AG09319 (cell line): ENCODE measurements at regions not wholly inside any gene's neighbourhood (a gene's known extent, or its start where the extent isn't known, plus 50 kb on each side); places are given as distances from the start of the nearest gene placed in this dataset.

ENCODE experiments used
- DNase-seq: peaks from one replicate; pipeline ENCODE4 v3.0.0-alpha.2; 2010; ENCODE audit warnings: low read depth; ENCODE audit errors: extremely low read depth
- TF ChIP-seq, protein P1 (sequence below): IDR thresholded peaks from 2 replicates; pipeline ENCODE4 v1.5.1; 2011; ENCODE audit warnings: low read depth, mild to moderate bottlenecking, inconsistent platforms, low read length, moderate library complexity

DNA sequence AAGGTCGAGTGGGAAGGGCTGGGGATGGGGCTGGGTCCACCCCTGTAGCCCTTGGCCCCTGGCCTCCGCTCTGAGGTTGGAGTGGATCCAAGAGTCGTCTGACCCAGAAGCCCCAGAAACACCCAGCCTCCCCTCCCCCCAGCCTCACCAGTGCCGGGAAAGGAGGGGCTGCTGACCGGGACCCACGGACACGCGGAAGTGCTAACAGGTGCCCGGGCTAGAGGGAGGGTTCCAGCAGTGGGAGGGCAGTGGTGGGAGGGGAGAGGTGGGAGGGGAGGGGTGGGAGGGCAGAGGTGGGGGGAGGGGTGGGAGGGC is 131.8 kb upstream of the NKX1-1 start:
- no peak for DNase-seq
- TF ChIP-seq, protein P1, sequence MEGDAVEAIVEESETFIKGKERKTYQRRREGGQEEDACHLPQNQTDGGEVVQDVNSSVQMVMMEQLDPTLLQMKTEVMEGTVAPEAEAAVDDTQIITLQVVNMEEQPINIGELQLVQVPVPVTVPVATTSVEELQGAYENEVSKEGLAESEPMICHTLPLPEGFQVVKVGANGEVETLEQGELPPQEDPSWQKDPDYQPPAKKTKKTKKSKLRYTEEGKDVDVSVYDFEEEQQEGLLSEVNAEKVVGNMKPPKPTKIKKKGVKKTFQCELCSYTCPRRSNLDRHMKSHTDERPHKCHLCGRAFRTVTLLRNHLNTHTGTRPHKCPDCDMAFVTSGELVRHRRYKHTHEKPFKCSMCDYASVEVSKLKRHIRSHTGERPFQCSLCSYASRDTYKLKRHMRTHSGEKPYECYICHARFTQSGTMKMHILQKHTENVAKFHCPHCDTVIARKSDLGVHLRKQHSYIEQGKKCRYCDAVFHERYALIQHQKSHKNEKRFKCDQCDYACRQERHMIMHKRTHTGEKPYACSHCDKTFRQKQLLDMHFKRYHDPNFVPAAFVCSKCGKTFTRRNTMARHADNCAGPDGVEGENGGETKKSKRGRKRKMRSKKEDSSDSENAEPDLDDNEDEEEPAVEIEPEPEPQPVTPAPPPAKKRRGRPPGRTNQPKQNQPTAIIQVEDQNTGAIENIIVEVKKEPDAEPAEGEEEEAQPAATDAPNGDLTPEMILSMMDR, result no peak

DNA sequence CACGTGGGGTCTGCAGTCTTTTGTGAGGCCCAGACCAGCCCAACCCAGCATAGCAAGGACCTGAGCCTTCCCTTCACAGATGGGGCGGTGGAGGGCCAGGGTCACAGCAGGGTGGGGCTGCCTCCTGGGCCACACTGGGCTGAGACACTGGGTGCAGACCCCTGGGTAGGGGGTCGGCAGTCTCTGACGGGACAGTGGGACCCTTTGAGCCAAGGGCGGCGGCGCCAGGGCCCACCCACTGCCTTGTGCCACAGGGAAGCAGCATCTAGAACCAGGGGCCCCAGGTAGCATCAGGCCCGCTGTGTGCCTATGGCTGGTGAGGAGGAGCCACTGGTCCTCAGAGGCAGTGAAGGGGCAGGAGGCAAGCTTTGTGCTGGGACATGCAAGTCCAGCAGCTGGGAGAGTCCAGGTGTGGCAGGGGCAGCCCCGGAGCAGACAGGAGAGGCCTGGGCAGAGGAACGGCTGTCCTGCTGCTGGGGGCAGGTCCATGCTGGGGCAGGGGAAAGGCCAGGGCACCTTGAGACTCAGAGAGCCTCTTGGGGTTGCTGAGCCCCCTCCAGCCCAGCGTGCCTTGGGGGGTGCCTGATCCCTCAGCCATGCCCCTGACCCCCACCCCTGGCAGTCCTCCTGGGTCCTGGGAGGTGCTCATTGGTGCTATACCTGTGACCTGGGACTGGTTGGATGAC is 131.3 kb upstream of the NKX1-1 start:
- TF ChIP-seq, protein P1, result no peak
- DNase-seq, result no peak

DNA sequence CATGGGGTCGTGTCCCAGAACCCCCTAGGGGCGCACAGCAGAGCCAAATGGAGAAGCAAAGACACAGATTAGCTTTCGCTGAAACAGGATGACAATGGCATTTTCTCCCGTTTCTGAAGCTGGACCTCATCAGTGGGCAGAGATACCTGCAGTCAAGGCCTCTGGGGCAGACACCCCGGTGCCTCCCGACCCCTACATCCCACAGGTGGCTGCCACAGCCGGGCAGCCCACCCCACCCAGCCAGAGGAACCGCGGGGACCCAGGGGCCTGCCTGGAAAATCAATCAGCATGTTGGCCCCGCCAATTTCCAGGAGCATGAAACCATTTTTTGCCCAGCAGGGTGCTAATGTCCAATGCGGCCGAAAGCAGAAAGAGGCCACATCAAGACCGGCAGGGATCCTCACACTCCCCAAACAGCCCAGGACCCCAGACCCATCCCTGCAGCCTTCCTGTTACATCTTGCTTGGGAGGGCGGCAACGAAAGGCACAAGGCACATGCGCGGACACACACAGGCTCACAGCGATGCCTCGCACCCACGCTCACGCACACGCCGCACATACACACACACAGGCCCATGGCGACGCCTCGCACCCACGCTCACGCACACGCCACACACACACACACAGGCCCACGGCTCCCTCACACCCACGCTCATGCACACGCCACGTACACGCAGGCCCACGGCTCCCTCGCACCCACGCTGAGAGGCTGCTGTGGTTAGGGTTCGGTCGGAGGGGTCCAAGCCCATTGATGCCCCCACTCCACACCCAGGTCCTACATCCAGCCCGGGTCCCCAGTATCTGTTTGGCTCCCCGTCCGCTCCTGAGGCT is 130.6 kb upstream of the NKX1-1 start:
- no peak for DNase-seq
- TF ChIP-seq, protein P1, result no peak

DNA sequence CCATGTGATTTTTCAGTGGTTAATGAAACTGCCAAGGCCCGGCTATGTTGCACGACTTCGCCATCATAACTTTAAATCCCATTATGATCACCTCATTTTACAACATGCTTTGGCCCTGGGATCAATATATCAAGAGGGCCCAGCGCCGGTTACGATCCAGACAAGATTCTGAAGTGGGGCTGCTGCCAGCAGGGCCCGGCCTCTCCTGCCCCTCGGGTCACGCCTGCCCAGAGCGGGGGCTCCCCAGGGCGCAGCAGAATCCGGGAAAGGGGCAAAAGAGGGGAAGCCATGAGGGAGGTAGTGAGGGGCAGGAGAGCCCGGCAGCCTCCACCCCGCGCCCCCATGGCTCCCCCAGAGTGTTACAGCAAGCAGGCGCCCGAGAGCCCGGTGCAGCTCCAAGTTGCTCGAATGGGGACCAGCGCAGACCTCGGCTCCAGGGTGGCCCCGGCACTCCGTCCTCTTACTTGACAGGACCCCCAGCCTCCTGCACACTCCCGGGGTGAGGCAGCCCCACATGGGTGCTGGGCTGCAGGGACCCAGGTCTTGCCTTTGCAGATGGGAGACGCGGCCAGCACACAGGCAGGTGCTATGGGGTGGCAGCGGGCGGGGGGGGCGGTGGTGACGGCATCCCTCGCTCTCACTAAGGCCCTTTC is 129.8 kb upstream of the NKX1-1 start:
- TF ChIP-seq, protein P1, result no peak
- no peak for DNase-seq

DNA sequence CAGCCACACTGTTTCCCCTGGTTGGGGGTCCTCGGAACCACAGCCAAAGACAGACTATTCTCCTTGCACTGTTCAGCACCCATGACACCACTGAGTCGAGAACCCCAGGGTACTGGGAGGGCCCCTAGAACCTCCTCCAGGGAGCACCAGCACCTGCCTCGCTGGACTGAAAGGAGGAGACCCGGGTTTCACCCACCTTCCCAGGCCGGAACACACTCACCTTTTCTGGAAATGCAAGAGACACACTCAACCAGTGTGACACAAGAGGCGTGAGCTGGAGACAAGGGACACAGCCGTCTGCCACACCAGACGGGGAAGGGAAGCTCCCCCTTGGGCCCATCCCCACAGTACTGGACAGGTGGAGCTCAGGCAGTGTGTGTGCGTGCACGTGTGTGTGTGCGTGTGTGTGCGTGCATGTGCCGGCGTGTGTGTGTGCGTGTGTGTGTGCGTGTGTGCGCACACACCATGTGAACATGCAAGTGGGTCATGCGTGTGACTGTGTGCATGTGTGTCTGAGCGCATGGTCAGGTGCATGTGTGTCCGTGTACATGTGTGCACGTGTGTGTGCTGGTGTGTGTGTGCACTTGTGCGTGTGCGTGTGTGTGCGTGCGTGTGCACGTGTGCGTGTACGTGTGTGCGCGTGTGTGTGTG is 128.8 kb upstream of the NKX1-1 start:
- no peak for DNase-seq
- TF ChIP-seq, protein P1, result no peak

DNA sequence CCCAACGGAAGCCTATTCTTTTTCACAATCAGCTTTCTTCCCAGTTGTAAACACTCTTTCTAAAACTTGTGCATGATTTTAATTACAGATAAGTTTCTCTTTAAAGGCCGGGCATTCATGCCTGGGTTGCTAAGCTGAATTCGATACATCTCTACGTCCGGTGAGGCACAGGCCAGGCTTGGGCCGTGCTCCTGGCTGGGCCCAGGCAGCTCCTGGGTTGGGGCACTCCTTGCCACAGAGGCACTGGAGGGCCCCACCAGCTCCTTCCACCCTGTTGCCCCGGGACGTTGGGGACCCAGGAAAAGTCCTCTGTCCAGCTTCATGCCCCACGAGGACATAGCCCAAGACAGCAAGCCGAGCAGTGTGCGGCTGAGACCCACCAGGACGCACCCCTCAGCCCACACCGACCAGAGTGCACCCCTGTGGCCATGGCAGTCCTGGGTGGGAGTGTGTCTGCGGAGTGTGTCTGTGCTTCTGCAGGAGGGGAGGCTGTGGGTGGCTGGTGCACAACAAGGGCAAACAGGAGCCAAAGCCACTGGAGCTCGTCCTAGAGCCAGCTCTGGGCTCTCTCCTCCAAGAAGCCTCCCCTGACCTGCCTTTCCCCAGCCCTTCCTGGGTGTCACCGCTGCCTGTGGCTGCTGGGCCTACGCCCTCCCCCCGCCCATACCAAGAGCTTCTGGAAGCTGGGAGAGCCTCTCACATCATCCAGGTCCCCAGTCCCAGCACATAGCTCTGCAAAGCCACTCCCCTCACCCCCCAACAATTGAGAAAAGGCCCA is 128.0 kb upstream of the NKX1-1 start:
- TF ChIP-seq, protein P1, result no peak
- DNase-seq, result no peak
